ENCODE measurements at regions not wholly inside any gene's neighbourhood (a gene's known extent, or its start where the extent isn't known, plus 50 kb on each side); places are given as distances from the start of the nearest gene placed in this dataset.

- Histone ChIP-seq H3K27ac (ENCODE audit: low read length) (peak overlapping the region; percentile 87), H3K9ac (ENCODE audit: low read length) (peak overlapping the region; percentile 56), H3K9me3 (ENCODE audit: low read length) (no peaks in the 10 kb centered on the region), H3F3A (ENCODE audit: low read length, unreplicated experiment) (no peaks in the 10 kb centered on the region), H3K4me2 (ENCODE audit: low read length) (peak overlapping the region; percentile 84), H2AFZ (ENCODE audit: low read length) (peak overlapping the region; percentile 29; the same call in 1 of the 2 replicates), H3K79me2 (ENCODE audit: low read length) (peaks cover 23% of the 10 kb centered on the region), H4K20me1 (ENCODE audit: low read length) (no peaks in the 10 kb centered on the region), H3K4me3 (ENCODE audit: low read length) (peak overlapping the region; percentile 71), H3K4me1 (ENCODE audit: insufficient read depth, low read length) (peaks cover 60% of the 10 kb centered on the region), H3K36me3 (ENCODE audit: low read depth, low read length) (peaks cover 9% of the 10 kb centered on the region; the same call in 1 of the 2 replicates), H3K9me2 (replicated peaks; ENCODE audit: low read length) (no peaks in the 10 kb centered on the region), H3K27me3 (ENCODE audit: low read length) (no peaks in the 10 kb centered on the region)
- ATAC-seq (peak; percentile 58), DNase-seq (peak; percentile 53)
- CTCF ChIA-PET = no interaction called here
- intact Hi-C loops (cut with micrococcal nuclease) = loop anchor here (5.0 kb wide), 2 partner anchors 114 to 364 kb away; no protein-coding TSS in a partner anchor
- TF ChIP-seq CTCF (conservative IDR thresholded peaks at IDR 0.05; ENCODE audit: low read depth, low read length) = no peak
- no peak for TF ChIP-seq EZH2phosphoT487 (IDR thresholded peaks at IDR 0.05; ENCODE audit: borderline replicate concordance, low read length)
- TF ChIP-seq EZH2 (IDR thresholded peaks at IDR 0.05; ENCODE audit: low read length, unreplicated experiment) = no peak
- POLR2A ChIA-PET (ENCODE audit: unreplicated experiment) = interaction anchor here (0.6 to 1.1 kb wide), 2 partner anchors 111 to 301 kb away, joined by 3 read pairs; no protein-coding TSS in a partner anchor
- no TSS peak for BruUV-seq (replicated peaks)
Measured at GRCh38 chr1:98030976-98031375, 110.1 kb upstream of the DPYD start.

GRCh38 chr1:98030483-98030882, 109.6 kb upstream of the DPYD start:
- POLR2A ChIA-PET (ENCODE audit: unreplicated experiment) = interaction anchor here (0.6 to 1.1 kb wide), 3 partner anchors 18 to 301 kb away, joined by 3 read pairs; no protein-coding TSS in a partner anchor
- CTCF ChIA-PET = interaction anchor here (0.6 kb wide), 1 partner anchor 252 kb away, joined by 3 read pairs; no protein-coding TSS in a partner anchor
- H3K4me2 ChIP-seq (ENCODE audit: low read length) = peak overlapping the region; percentile 84

More at GRCh38 chr1:98030483-98030882, 109.6 kb upstream of the DPYD start:
- peak; percentile 85 for ATAC-seq
- no peaks in the 10 kb centered on the region for H3K9me3 ChIP-seq (ENCODE audit: low read length)
- peak overlapping the region; percentile 87 for H3K27ac ChIP-seq (ENCODE audit: low read length)
- DNase-seq = peak; percentile 89
- H3K79me2 ChIP-seq (ENCODE audit: low read length) = peaks cover 23% of the 10 kb centered on the region
- intact Hi-C loops (cut with micrococcal nuclease) = loop anchor here (5.0 kb wide), 2 partner anchors 113 to 363 kb away; no protein-coding TSS in a partner anchor
- no peaks in the 10 kb centered on the region for H3K27me3 ChIP-seq (ENCODE audit: low read length)
- H3K4me3 ChIP-seq (ENCODE audit: low read length) = peak overlapping the region; percentile 71
- TF ChIP-seq EZH2 (IDR thresholded peaks at IDR 0.05; ENCODE audit: low read length, unreplicated experiment) (no peak), CTCF (conservative IDR thresholded peaks at IDR 0.05; ENCODE audit: low read depth, low read length) (no peak), EZH2phosphoT487 (IDR thresholded peaks at IDR 0.05; ENCODE audit: borderline replicate concordance, low read length) (no peak)
- H3K36me3 ChIP-seq (ENCODE audit: low read depth, low read length) = peaks cover 9% of the 10 kb centered on the region; the same call in 1 of the 2 replicates
- no peak overlapping the region for H2AFZ ChIP-seq (ENCODE audit: low read length)
- no TSS peak for BruUV-seq (replicated peaks)
- no peaks in the 10 kb centered on the region for H3K9me2 ChIP-seq (replicated peaks; ENCODE audit: low read length)
- H3F3A ChIP-seq (ENCODE audit: low read length, unreplicated experiment) = no peaks in the 10 kb centered on the region
- H3K9ac ChIP-seq (ENCODE audit: low read length) = peak overlapping the region; percentile 64
- H3K4me1 ChIP-seq (ENCODE audit: insufficient read depth, low read length) = peaks cover 60% of the 10 kb centered on the region
- H4K20me1 ChIP-seq (ENCODE audit: low read length) = no peaks in the 10 kb centered on the region
